ENCODE measurements at regions not wholly inside any gene's neighbourhood (a gene's known extent, or its start where the extent isn't known, plus 50 kb on each side); places are given as distances from the start of the nearest gene placed in this dataset.

DNA sequence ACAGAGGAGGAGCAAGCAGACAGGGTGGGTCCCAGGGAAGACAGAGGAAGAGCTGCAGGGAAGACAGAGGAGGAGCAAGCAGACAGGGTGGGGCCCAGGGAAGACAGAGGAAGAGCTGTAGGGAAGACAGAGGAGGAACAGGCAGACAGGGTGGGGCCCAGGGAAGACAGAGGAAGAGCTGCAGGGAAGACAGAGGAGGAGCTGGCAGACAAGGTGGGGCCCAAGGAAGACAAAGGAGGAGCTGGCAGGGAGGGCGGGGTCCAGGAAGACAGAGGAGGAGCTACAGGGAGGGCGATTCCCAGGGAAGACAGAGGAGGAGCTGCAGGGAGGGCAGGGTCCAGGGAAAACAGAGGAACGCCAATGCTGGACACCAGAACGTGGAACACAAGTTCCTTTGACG is 66.5 kb downstream of the PLXNA1 start:
- TF ChIP-seq GATA3 (IDR thresholded peaks at IDR 0.05; ENCODE audit: low read depth, low read length) (no peak), GATA2 (IDR thresholded peaks at IDR 0.05; ENCODE audit: low read depth, low read length) (no peak)
